NT2/D1 (cell line): ENCODE measurements at regions not wholly inside any gene's neighbourhood (a gene's known extent, or its start where the extent isn't known, plus 50 kb on each side); places are given as distances from the start of the nearest gene placed in this dataset.
"Not testable (repeated sequence)": the region's sequence is repeated elsewhere in the genome, so short reads cannot be mapped to it uniquely, and the experiment has no call there.

Experiments
- YY1 ChIP-seq: IDR thresholded peaks from 2 replicates; pipeline ENCODE4 v1.6.1; 2011; ENCODE audit not compliant: insufficient read length, insufficient read depth
- ZNF274 ChIP-seq: IDR thresholded peaks from 2 replicates; pipeline ENCODE4 v1.6.1; 2011; ENCODE audit warnings: mild to moderate bottlenecking, low read depth, low read length

DNA sequence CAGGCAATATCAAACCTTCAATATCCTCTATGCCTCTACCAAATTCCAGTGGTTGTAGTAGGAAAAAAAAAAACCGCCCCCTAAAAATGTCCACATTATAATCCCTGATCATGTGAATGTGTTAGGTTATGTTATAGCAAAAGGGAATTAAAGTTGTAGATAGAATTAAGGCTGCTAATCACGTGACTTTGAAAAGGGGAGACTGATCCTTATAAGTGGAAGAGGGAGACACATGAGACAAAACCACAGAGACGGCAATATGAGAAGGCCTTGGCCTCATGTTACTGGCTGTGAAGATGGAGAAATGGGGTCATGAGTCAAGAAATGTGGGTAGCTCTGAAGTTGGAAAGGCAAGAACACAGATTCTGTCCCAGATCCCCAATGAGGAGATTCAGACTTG lies 1711.3 kb downstream of the KHDRBS2 start:
- TF ChIP-seq YY1, ZNF274: not testable (repeated sequence)
